Keratinocyte (primary cell): ENCODE measurements at regions not wholly inside any gene's neighbourhood (a gene's known extent, or its start where the extent isn't known, plus 50 kb on each side); places are given as distances from the start of the nearest gene placed in this dataset.
"Not testable (repeated sequence)": the region's sequence is repeated elsewhere in the genome, so short reads cannot be mapped to it uniquely, and the experiment has no call there.

ENCODE experiments used
- DNase-seq: peaks from one replicate; pipeline ENCODE4 v3.0.0-alpha.2; 2011; ENCODE audit warnings: low read depth, missing footprints, low spot score
- FAIRE-seq: peaks from 2 replicates; lab custom pipeline; 2011; peaks lifted over from hg19 to GRCh38; lab: Jason Lieb, UNC
- H2AFZ ChIP-seq: 2 replicates; pipeline ENCODE4 v1.6.0; 2012; ENCODE audit warnings: low read length, control low read depth, inconsistent platforms; ENCODE audit not compliant: control insufficient read depth
- H3K27ac ChIP-seq: 2 replicates; pipeline ENCODE4 v1.5.1; 2011; ENCODE audit warnings: low read length; ENCODE audit not compliant: control insufficient read depth, insufficient read depth
- H3K27me3 ChIP-seq: 3 replicates; pipeline ENCODE4 v1.6.0; 2011; ENCODE audit warnings: low read length; ENCODE audit not compliant: control insufficient read depth, insufficient read depth; ENCODE audit errors: extremely low read depth
- H3K36me3 ChIP-seq, 2 experiments: 2 replicates in 1 of 2; 3 replicates in 1 of 2; pipeline ENCODE4 v1.5.1; 2011; ENCODE audit warnings: low read length in 2 of 2, mild to moderate bottlenecking in 1 of 2; ENCODE audit not compliant: control insufficient read depth in 2 of 2, insufficient read depth in 2 of 2; ENCODE audit errors: extremely low read depth in 1 of 2
- H3K4me1 ChIP-seq: 3 replicates; pipeline ENCODE4 v1.5.1; 2011; ENCODE audit warnings: low read length; ENCODE audit not compliant: control insufficient read depth, insufficient read depth; ENCODE audit errors: extremely low read depth
- H3K4me2 ChIP-seq: 3 replicates; pipeline ENCODE4 v1.6.0; 2011; ENCODE audit warnings: low read depth, low read length; ENCODE audit not compliant: control insufficient read depth, insufficient read depth; ENCODE audit errors: extremely low read depth
- H3K4me3 ChIP-seq, 3 experiments: fragments of 200-600 bp in 1 of 3; sonication (generic) in 1 of 3; 2 replicates in 2 of 3; 3 replicates in 1 of 3; pipeline ENCODE4 v1.5.1; 2011 to 2016; ENCODE audit warnings: low read length in 3 of 3, mild to moderate bottlenecking in 3 of 3, control low read depth in 2 of 3, inconsistent platforms in 1 of 3, low read depth in 1 of 3, mixed read lengths in 1 of 3, mixed run types in 1 of 3, moderate library complexity in 1 of 3; ENCODE audit not compliant: control insufficient read depth in 2 of 3, insufficient read depth in 2 of 3; ENCODE audit errors: extremely low read depth in 1 of 3
- H3K79me2 ChIP-seq: 2 replicates; pipeline ENCODE4 v1.6.0; 2012; ENCODE audit warnings: low read length; ENCODE audit not compliant: control insufficient read depth, insufficient read depth
- H3K9ac ChIP-seq: 3 replicates; pipeline ENCODE4 v1.6.0; 2011; ENCODE audit warnings: low read length; ENCODE audit not compliant: control insufficient read depth, insufficient read depth; ENCODE audit errors: extremely low read depth
- H3K9me1 ChIP-seq: 3 replicates; pipeline ENCODE4 v1.6.0; 2011; ENCODE audit warnings: low read length; ENCODE audit not compliant: control insufficient read depth, insufficient read depth; ENCODE audit errors: extremely low read depth
- H3K9me3 ChIP-seq: 2 replicates; pipeline ENCODE4 v1.5.1; 2012; ENCODE audit warnings: low read depth, low read length; ENCODE audit not compliant: control insufficient read depth
- H4K20me1 ChIP-seq: 3 replicates; pipeline ENCODE4 v1.6.0; 2011; ENCODE audit warnings: low read length; ENCODE audit not compliant: control insufficient read depth, insufficient read depth; ENCODE audit errors: extremely low read depth
- CTCF ChIP-seq, 3 experiments: IDR thresholded peaks in 1 of 3; conservative IDR thresholded peaks in 1 of 3; optimal IDR thresholded peaks in 1 of 3; 2 replicates in 2 of 3; 3 replicates in 1 of 3; pipeline versions ENCODE3 to v1.5.1; 2011; ENCODE audit warnings: low read length in 3 of 3, mild to moderate bottlenecking in 3 of 3, moderate library complexity in 2 of 3, control low read depth in 1 of 3, inconsistent platforms in 1 of 3; ENCODE audit not compliant: insufficient read depth in 2 of 3; ENCODE audit errors: extremely low read depth in 1 of 3
- EZH2 ChIP-seq: IDR thresholded peaks from one replicate; pipeline ENCODE4 v1.6.1; 2012; ENCODE audit warnings: inconsistent platforms, mild to moderate bottlenecking, low read length, moderate library complexity
- dilution Hi-C: fragments of 300-500 bp; cut with MboI; formaldehyde crosslinking; loops from one replicate; pipeline ENCODE4 v1.7.0; 2020; ENCODE audit warnings: low sequenced_read_pairs; ENCODE audit not compliant: extremely low pct_ligation_motif_present

- no peaks in the 10 kb centered on the region for H3K4me1 ChIP-seq
- FAIRE-seq (no peak), DNase-seq (no peak)
- no peak overlapping the region for H3K9ac ChIP-seq
- H3K9me3 ChIP-seq = no peaks in the 10 kb centered on the region
- no peaks in the 10 kb centered on the region for H3K36me3 ChIP-seq
- H4K20me1 ChIP-seq = no peaks in the 10 kb centered on the region
- H3K27ac ChIP-seq = no peak overlapping the region
- no peak overlapping the region for H2AFZ ChIP-seq
- dilution Hi-C loops = no loop called here
- no peaks in the 10 kb centered on the region for H3K79me2 ChIP-seq
- no peaks in the 10 kb centered on the region for H3K9me1 ChIP-seq
- no peak overlapping the region for H3K4me3 ChIP-seq
- TF ChIP-seq EZH2 (no peak), CTCF (optimal IDR thresholded peaks at IDR 0.05 in 1 of 3, IDR thresholded peaks at IDR 0.05 in 1 of 3, conservative IDR thresholded peaks at IDR 0.05 in 1 of 3; ENCODE audit: extremely low read depth in 1 of 3, insufficient read depth in 2 of 3, low read length in 3 of 3) (no peak)
- H3K4me2 ChIP-seq = no peak overlapping the region
- no peaks in the 10 kb centered on the region for H3K27me3 ChIP-seq
These were observed 221.4 kb downstream of the TTC6 start for GRCh38 chr14:37816743-37817295.

- no peak overlapping the region for H3K9ac ChIP-seq
- H3K9me1 ChIP-seq = no peaks in the 10 kb centered on the region
- H3K79me2 ChIP-seq = no peaks in the 10 kb centered on the region
- no peak overlapping the region for H3K4me2 ChIP-seq
- H3K27me3 ChIP-seq = no peaks in the 10 kb centered on the region
- H3K4me1 ChIP-seq = no peaks in the 10 kb centered on the region
- dilution Hi-C loops = no loop called here
- H3K9me3 ChIP-seq = no peaks in the 10 kb centered on the region
- no peak overlapping the region for H3K4me3 ChIP-seq
- H3K27ac ChIP-seq = no peak overlapping the region
- no peaks in the 10 kb centered on the region for H3K36me3 ChIP-seq
- FAIRE-seq (no peak), DNase-seq (no peak)
- H2AFZ ChIP-seq = no peak overlapping the region
- no peaks in the 10 kb centered on the region for H4K20me1 ChIP-seq
- no peak for TF ChIP-seq CTCF (optimal IDR thresholded peaks at IDR 0.05 in 1 of 3, IDR thresholded peaks at IDR 0.05 in 1 of 3, conservative IDR thresholded peaks at IDR 0.05 in 1 of 3; ENCODE audit: extremely low read depth in 1 of 3, insufficient read depth in 2 of 3, low read length in 3 of 3)
- TF ChIP-seq EZH2 = no peak
These were observed 224.0 kb downstream of the TTC6 start for GRCh38 chr14:37819155-37820015.

- H3K4me2 ChIP-seq, H3K9me3 ChIP-seq, FAIRE-seq, H4K20me1 ChIP-seq, H3K4me3 ChIP-seq, DNase-seq, H3K9ac ChIP-seq, H3K9me1 ChIP-seq, H3K4me1 ChIP-seq, H3K27me3 ChIP-seq, H2AFZ ChIP-seq, H3K36me3 ChIP-seq, H3K79me2 ChIP-seq, dilution Hi-C loops, H3K27ac ChIP-seq: not testable (repeated sequence)
These were observed 225.4 kb downstream of the TTC6 start for GRCh38 chr14:37820810-37821209.
